Esophagus muscularis mucosa (tissue), 4 donors: ENCODE measurements at regions not wholly inside any gene's neighbourhood (a gene's known extent, or its start where the extent isn't known, plus 50 kb on each side); places are given as distances from the start of the nearest gene placed in this dataset.

Experiments used
- DNase-seq: peaks from one replicate; pipeline ENCODE4 v3.0.0-alpha.2; 2017; ENCODE audit errors: extremely low spot score
- H3K27ac ChIP-seq, 4 donors: fragments of 200-600 bp; sonication (generic); replicated peaks in 1 of 4; 1 replicate in 3 of 4; 2 replicates in 1 of 4; pipeline ENCODE4 v1.5.1; 2016 to 2019; ENCODE audit warnings: mild to moderate bottlenecking in 1 of 4
- H3K27me3 ChIP-seq, 4 donors: fragments of 200-600 bp; sonication (generic); one replicate each; pipeline versions ENCODE4 v1.5.1 to v1.6.0; 2016 to 2019
- H3K36me3 ChIP-seq, 4 donors: fragments of 200-600 bp; sonication (generic); one replicate each; pipeline ENCODE4 v1.5.1; 2016 to 2019
- H3K4me1 ChIP-seq, 4 donors: fragments of 200-600 bp; sonication (generic); one replicate each; pipeline ENCODE4 v1.5.1; 2016 to 2019
- H3K4me3 ChIP-seq, 4 donors: fragments of 200-600 bp; sonication (generic); 1 replicate in 2 of 4; 2 replicates in 2 of 4; pipeline ENCODE4 v1.5.1; 2016 to 2019; ENCODE audit warnings: mild to moderate bottlenecking in 4 of 4, moderate library complexity in 1 of 4
- H3K9me3 ChIP-seq, 4 donors: fragments of 200-600 bp; sonication (generic); 1 replicate in 3 of 4; 2 replicates in 1 of 4; pipeline ENCODE4 v1.5.1; 2016 to 2019
- EP300 ChIP-seq: sonication (generic); formaldehyde crosslinking; IDR thresholded peaks from one replicate; pipeline ENCODE4 v1.6.1; 2017; ENCODE audit warnings: antibody characterized with exemption
- POLR2A ChIP-seq: fragments of 450-650 bp; IDR thresholded peaks from one replicate; pipeline ENCODE4 v1.6.1; 2017; ENCODE audit warnings: antibody characterized with exemption, moderate library complexity, mild to moderate bottlenecking, low read depth
- POLR2AphosphoS5 ChIP-seq, 2 donors: sonication (generic); formaldehyde crosslinking; IDR thresholded peaks; one replicate each; pipeline ENCODE4 v1.6.1; 2017; ENCODE audit warnings: antibody characterized with exemption in 2 of 2
- WGBS: methylation state at CpG from one replicate; pipeline ENCODE4 v1.1.5; 2018; 5-methylcytosine and 5-hydroxymethylcytosine counted together
- intact Hi-C: fragments of 100-400 bp; cut with DNase I; formaldehyde crosslinking; loops from one replicate; pipeline ENCODE4 v1.15.1; 2023
- TF ChIP-seq, protein P1 (sequence below), 3 experiments: fragments of 200-600 bp in 2 of 3; fragments of 450-650 bp in 1 of 3; sonication (generic) in 2 of 3; IDR thresholded peaks; one replicate each; pipeline ENCODE4 v1.5.1; 2017 to 2019; ENCODE audit warnings: antibody characterized with exemption in 3 of 3, mild to moderate bottlenecking in 2 of 3, moderate library complexity in 1 of 3

DNA sequence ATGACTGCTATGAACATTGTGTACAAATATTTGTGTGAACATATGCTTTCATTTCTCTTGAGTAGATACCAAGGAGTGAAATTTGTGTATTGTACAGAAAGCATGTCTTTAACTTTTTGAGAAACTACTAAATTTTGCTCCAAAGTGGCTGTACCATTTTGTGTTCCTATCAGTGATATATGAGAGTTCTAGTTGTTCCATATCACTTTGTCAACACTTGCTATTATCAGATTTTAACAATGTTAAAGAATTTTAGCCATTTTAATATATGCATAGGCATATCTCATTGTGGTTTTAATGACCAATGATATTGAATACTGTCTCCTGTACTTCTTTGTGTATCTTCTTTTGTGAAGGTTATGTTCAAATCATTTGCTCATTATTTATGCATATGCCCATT lies 142.9 kb upstream of the NR3C1 start:
- intact Hi-C loops, result no loop called here
- DNase-seq, result no peak
- H3K9me3 ChIP-seq, result no peaks in the 10 kb centered on the region
- H3K36me3 ChIP-seq, result no peaks in the 10 kb centered on the region
- H3K4me3 ChIP-seq, result no peak overlapping the region
- no peak overlapping the region for H3K27ac ChIP-seq
- no peaks in the 10 kb centered on the region for H3K4me1 ChIP-seq
- no peaks in the 10 kb centered on the region for H3K27me3 ChIP-seq
- TF ChIP-seq POLR2AphosphoS5 (IDR thresholded peaks at IDR 0.05), result no peak
- TF ChIP-seq, protein P1, sequence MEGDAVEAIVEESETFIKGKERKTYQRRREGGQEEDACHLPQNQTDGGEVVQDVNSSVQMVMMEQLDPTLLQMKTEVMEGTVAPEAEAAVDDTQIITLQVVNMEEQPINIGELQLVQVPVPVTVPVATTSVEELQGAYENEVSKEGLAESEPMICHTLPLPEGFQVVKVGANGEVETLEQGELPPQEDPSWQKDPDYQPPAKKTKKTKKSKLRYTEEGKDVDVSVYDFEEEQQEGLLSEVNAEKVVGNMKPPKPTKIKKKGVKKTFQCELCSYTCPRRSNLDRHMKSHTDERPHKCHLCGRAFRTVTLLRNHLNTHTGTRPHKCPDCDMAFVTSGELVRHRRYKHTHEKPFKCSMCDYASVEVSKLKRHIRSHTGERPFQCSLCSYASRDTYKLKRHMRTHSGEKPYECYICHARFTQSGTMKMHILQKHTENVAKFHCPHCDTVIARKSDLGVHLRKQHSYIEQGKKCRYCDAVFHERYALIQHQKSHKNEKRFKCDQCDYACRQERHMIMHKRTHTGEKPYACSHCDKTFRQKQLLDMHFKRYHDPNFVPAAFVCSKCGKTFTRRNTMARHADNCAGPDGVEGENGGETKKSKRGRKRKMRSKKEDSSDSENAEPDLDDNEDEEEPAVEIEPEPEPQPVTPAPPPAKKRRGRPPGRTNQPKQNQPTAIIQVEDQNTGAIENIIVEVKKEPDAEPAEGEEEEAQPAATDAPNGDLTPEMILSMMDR (IDR thresholded peaks at IDR 0.05), result no peak
- no peak for TF ChIP-seq EP300
- TF ChIP-seq POLR2A, result no peak

DNA sequence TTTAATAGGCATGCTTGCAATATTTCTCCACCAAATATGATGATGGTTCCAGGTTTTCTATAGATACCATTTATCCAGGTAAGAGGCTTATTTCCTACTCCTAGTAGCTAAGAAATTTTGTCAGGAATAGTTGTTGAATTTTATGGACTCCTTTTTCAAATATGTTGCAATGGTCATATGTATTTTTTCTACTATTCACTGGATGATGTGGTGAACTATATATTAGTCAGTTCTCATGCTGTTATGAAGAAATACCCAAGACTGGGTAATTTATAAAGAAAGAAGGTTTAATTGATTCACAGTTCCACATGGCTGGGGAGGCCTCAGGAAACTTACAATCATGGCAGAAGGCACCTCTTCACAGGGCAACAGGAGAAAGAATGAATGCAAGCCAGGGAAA lies 141.1 kb upstream of the NR3C1 start:
- no peaks in the 10 kb centered on the region for H3K36me3 ChIP-seq
- no peaks in the 10 kb centered on the region for H3K27me3 ChIP-seq
- H3K9me3 ChIP-seq, result peaks cover 0 to 2% (median 0%) of the 10 kb centered on the region in 4 donors
- H3K4me3 ChIP-seq, result no peak overlapping the region
- H3K4me1 ChIP-seq, result no peaks in the 10 kb centered on the region
- DNase-seq, result no peak
- TF ChIP-seq EP300 (no peak), POLR2AphosphoS5 (IDR thresholded peaks at IDR 0.05) (no peak)
- TF ChIP-seq, protein P1 (IDR thresholded peaks at IDR 0.05), result no peak
- no peak overlapping the region for H3K27ac ChIP-seq
- intact Hi-C loops, result no loop called here

DNA sequence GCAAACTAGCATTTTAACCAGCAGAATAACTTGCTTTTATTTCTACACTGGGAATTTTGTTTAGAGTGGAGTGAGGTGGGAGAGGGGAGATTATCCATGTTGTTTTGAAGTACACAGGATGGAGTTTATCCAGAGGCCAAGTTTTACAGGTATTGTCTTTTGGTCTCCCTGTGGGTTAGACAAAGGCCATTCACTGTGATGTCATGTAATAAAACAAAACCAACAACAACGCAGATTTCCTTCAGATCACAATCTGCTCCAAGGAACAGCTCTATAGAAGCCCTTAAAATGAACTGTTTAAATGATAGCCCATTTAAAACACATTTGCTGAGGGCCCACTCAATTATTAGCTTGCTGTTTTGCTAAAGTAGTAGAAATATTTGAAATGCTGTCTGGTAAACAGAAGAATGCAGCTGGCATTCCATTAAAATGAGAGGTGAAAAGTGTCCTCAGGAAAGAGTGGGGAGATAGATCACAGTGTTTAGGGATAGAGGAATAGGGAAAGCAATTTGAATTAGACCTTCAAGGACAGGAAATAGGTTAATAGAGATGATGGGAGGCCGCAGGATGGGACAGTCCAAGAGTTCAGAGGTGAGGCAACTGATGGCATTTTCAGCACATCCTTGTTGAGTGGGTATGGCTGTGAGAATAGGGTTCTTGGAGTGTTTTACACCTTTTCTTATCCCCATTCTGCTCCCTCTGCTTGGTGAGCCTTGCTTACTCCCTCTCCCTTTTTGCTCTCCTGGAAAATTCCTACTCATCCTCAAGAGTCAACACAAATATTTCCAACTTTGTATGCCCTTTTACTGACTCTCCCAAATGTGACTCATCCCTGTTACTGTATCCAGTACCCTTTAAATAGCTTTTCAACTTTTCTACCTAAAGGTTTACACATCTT lies 140.1 kb upstream of the NR3C1 start:
- intact Hi-C loops, result no loop called here
- TF ChIP-seq POLR2A (no peak), POLR2AphosphoS5 (IDR thresholded peaks at IDR 0.05) (no peak), EP300 (no peak)
- TF ChIP-seq, protein P1 (IDR thresholded peaks at IDR 0.05), result no peak
- Histone ChIP-seq H3K9me3 (peaks cover 0 to 9% (median 4%) of the 10 kb centered on the region in 4 donors), H3K4me1 (no peaks in the 10 kb centered on the region), H3K4me3 (no peak overlapping the region), H3K36me3 (no peaks in the 10 kb centered on the region), H3K27me3 (no peaks in the 10 kb centered on the region), H3K27ac (no peak overlapping the region)
- DNase-seq, result no peak
- WGBS, result 72% methylated on average over 2 of the region's 2 CpGs

DNA sequence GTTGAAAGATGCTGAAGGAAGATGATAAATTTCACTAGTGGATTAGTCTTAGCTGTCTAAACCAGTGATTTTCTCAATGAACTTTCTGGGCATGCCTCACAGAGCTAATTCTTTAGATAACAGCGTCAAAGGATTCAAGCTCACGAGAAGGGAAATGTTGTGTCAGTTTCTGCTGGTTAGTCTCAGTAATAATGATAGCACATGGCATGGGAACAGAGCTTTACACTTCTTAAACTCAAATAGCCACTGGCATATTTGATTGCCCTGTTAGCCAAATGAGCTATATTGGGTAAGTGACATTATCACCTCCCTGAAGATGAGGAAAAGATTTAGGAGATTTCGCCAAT lies 139.3 kb upstream of the NR3C1 start:
- no peak overlapping the region for H3K27ac ChIP-seq
- H3K9me3 ChIP-seq, result peaks cover 0 to 9% (median 4%) of the 10 kb centered on the region in 4 donors
- DNase-seq, result no peak
- H3K36me3 ChIP-seq, result no peaks in the 10 kb centered on the region
- H3K4me3 ChIP-seq, result no peak overlapping the region
- no peaks in the 10 kb centered on the region for H3K27me3 ChIP-seq
- 85% methylated on average over 3 of the region's 3 CpGs for WGBS
- no peaks in the 10 kb centered on the region for H3K4me1 ChIP-seq
- TF ChIP-seq EP300 (no peak), POLR2A (no peak), POLR2AphosphoS5 (IDR thresholded peaks at IDR 0.05) (no peak)
- TF ChIP-seq, protein P1 (IDR thresholded peaks at IDR 0.05), result no peak
- intact Hi-C loops, result no loop called here
